ENCODE measurements at regions not wholly inside any gene's neighbourhood (a gene's known extent, or its start where the extent isn't known, plus 50 kb on each side); places are given as distances from the start of the nearest gene placed in this dataset.

DNA sequence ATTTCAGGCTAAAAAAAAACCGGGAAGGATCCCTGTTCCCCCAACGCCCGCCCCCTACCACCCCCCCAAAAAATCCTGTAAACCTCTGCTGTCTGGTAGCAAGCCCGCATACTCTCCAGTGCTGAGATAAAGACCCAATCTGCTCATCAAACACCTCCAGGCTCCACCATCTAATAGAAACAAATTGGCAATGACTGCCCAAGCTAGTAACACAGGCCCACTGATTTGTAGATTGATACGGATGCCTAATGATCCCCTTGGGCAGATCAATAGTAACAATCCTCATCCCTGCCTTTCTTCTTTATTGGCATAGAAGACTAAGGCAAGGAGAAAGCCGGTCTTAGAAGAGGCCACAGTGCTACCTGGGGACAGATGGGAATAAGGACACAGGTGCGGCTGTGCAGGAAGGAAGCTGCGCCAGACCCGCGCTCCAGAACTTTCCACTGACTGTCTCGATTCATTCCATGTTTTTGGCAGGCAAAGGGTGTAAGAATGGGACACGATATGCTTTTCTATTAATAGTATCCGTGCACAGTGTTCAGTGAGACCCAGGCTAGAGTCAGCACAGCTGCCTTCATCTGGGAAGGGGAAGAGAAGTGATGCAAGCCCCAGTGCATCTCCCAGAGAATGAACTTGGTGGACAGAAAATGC lies 407.6 kb upstream of the PSMD7 start:
- Mint-ChIP-seq H3K4me1 (peaks cover 49% of the 10 kb centered on the region), H3K27me3 (ENCODE audit: insufficient read depth) (peaks cover 16% of the 10 kb centered on the region), H3K9me3 (no peaks in the 10 kb centered on the region), H3K36me3 (ENCODE audit: low read depth) (no peaks in the 10 kb centered on the region), H3K4me3 (no peak overlapping the region), H3K27ac (no peak overlapping the region)
- DNase-seq = no peak
- Histone ChIP-seq H3K36me3 (ENCODE audit: control insufficient read depth, insufficient read depth, low read length) (no peaks in the 10 kb centered on the region), H3K4me1 (ENCODE audit: control insufficient read depth, insufficient read depth, low read length) (peaks cover 14% of the 10 kb centered on the region), H3K4me3 (ENCODE audit: low read length) (no peak overlapping the region), H3K27me3 (ENCODE audit: control insufficient read depth, insufficient read depth, low read length, poor library complexity, severe bottlenecking) (no peaks in the 10 kb centered on the region), H3K9ac (ENCODE audit: extremely low read depth, low read length, poor library complexity, severe bottlenecking) (no peak overlapping the region), H3K27ac (ENCODE audit: low read depth, low read length) (no peak overlapping the region), H3K9me3 (ENCODE audit: control insufficient read depth, low read length) (no peaks in the 10 kb centered on the region)
- TF ChIP-seq, protein P1, sequence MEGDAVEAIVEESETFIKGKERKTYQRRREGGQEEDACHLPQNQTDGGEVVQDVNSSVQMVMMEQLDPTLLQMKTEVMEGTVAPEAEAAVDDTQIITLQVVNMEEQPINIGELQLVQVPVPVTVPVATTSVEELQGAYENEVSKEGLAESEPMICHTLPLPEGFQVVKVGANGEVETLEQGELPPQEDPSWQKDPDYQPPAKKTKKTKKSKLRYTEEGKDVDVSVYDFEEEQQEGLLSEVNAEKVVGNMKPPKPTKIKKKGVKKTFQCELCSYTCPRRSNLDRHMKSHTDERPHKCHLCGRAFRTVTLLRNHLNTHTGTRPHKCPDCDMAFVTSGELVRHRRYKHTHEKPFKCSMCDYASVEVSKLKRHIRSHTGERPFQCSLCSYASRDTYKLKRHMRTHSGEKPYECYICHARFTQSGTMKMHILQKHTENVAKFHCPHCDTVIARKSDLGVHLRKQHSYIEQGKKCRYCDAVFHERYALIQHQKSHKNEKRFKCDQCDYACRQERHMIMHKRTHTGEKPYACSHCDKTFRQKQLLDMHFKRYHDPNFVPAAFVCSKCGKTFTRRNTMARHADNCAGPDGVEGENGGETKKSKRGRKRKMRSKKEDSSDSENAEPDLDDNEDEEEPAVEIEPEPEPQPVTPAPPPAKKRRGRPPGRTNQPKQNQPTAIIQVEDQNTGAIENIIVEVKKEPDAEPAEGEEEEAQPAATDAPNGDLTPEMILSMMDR (conservative IDR thresholded peaks at IDR 0.05) = no peak
- WGBS, 2 experiments (ENCODE audit: insufficient coverage in 1 of 2, insufficient read length in 1 of 2) = 92 to 95% methylated on average over 9 to 11 of the region's 13 CpGs

DNA sequence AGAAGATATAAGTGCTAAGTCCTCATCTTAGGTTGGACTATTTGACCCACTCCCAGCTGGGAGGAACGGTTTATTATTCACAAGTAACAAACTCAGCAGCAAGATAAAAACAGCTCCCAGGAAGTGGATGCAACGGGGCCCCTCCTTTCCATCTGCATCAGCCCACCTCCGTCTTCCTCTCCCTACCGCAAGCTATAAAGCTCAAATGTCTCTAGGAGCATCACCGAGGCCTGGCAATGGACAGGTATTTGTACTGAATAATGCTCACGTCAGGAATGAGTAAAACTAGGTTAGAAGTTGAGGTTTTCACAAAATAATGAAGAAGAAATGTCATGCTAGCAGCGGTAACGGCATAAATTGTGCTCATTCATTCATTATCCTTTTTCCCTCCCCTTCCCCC lies 408.7 kb upstream of the PSMD7 start:
- H3K27ac Mint-ChIP-seq = no peak overlapping the region
- H3K4me3 Mint-ChIP-seq = no peak overlapping the region
- no peak overlapping the region for H3K27ac ChIP-seq (ENCODE audit: low read depth, low read length)
- H3K4me1 ChIP-seq (ENCODE audit: control insufficient read depth, insufficient read depth, low read length) = peaks cover 16% of the 10 kb centered on the region
- no peaks in the 10 kb centered on the region for H3K27me3 ChIP-seq (ENCODE audit: control insufficient read depth, insufficient read depth, low read length, poor library complexity, severe bottlenecking)
- H3K9me3 ChIP-seq (ENCODE audit: control insufficient read depth, low read length) = no peaks in the 10 kb centered on the region
- no peak overlapping the region for H3K4me3 ChIP-seq (ENCODE audit: low read length)
- no peaks in the 10 kb centered on the region for H3K9me3 Mint-ChIP-seq
- no peak overlapping the region for H3K9ac ChIP-seq (ENCODE audit: extremely low read depth, low read length, poor library complexity, severe bottlenecking)
- no peaks in the 10 kb centered on the region for H3K36me3 ChIP-seq (ENCODE audit: control insufficient read depth, insufficient read depth, low read length)
- DNase-seq = no peak
- peaks cover 16% of the 10 kb centered on the region for H3K27me3 Mint-ChIP-seq (ENCODE audit: insufficient read depth)
- no peaks in the 10 kb centered on the region for H3K36me3 Mint-ChIP-seq (ENCODE audit: low read depth)
- WGBS, 2 experiments (ENCODE audit: insufficient coverage in 1 of 2, insufficient read length in 1 of 2) = 75 to 78% methylated on average over 2 to 8 of the region's 8 CpGs
- peaks cover 56% of the 10 kb centered on the region for H3K4me1 Mint-ChIP-seq
- TF ChIP-seq, protein P1 (conservative IDR thresholded peaks at IDR 0.05) = no peak

GRCh38 chr16:73886426-73886825 lies 410.2 kb upstream of the PSMD7 start:
- WGBS, 2 experiments (ENCODE audit: insufficient coverage in 1 of 2, insufficient read length in 1 of 2) = 91 to 92% methylated on average over 8 to 10 of the region's 10 CpGs

More at GRCh38 chr16:73886426-73886825, 410.2 kb upstream of the PSMD7 start:
- Histone ChIP-seq H3K27me3 (ENCODE audit: control insufficient read depth, insufficient read depth, low read length, poor library complexity, severe bottlenecking) (no peaks in the 10 kb centered on the region), H3K4me1 (ENCODE audit: control insufficient read depth, insufficient read depth, low read length) (peaks cover 16% of the 10 kb centered on the region), H3K4me3 (ENCODE audit: low read length) (no peak overlapping the region), H3K9me3 (ENCODE audit: control insufficient read depth, low read length) (no peaks in the 10 kb centered on the region), H3K27ac (ENCODE audit: low read depth, low read length) (no peak overlapping the region), H3K9ac (ENCODE audit: extremely low read depth, low read length, poor library complexity, severe bottlenecking) (no peak overlapping the region), H3K36me3 (ENCODE audit: control insufficient read depth, insufficient read depth, low read length) (no peaks in the 10 kb centered on the region)
- TF ChIP-seq, protein P1 (conservative IDR thresholded peaks at IDR 0.05) = no peak
- Mint-ChIP-seq H3K36me3 (ENCODE audit: low read depth) (no peaks in the 10 kb centered on the region), H3K27me3 (ENCODE audit: insufficient read depth) (peaks cover 14% of the 10 kb centered on the region), H3K4me3 (no peak overlapping the region), H3K4me1 (peaks cover 63% of the 10 kb centered on the region), H3K27ac (no peak overlapping the region), H3K9me3 (no peaks in the 10 kb centered on the region)
- no peak for DNase-seq

Data from endodermal cell (in vitro differentiated cells).